Mammary epithelial cell (primary cell): ENCODE measurements at regions not wholly inside any gene's neighbourhood (a gene's known extent, or its start where the extent isn't known, plus 50 kb on each side); places are given as distances from the start of the nearest gene placed in this dataset.

Source experiments
- CTCF ChIP-seq, 2 donors: IDR thresholded peaks in 1 of 2; conservative IDR thresholded peaks in 1 of 2; 2 replicates each; pipeline ENCODE4 v1.5.1; 2011 to 2012; ENCODE audit warnings: inconsistent platforms in 2 of 2, low read length in 2 of 2, mild to moderate bottlenecking in 2 of 2, control low read depth in 1 of 2, low read depth in 1 of 2; ENCODE audit not compliant: insufficient read depth in 1 of 2; ENCODE audit errors: extremely low read depth in 1 of 2
- EZH2 ChIP-seq: IDR thresholded peaks from 2 replicates; pipeline ENCODE4 v1.6.1; 2012; ENCODE audit warnings: low read length, inconsistent platforms, borderline replicate concordance

- no peak for TF ChIP-seq CTCF (conservative IDR thresholded peaks at IDR 0.05 in 1 of 2, IDR thresholded peaks at IDR 0.05 in 1 of 2; ENCODE audit: extremely low read depth in 1 of 2, insufficient read depth in 1 of 2, low read depth in 1 of 2, low read length in 2 of 2)
- TF ChIP-seq EZH2, result no peak
Measured at GRCh38 chr1:238530209-238530851, 639.6 kb upstream of the ZP4 start.
